ENCODE measurements at regions not wholly inside any gene's neighbourhood (a gene's known extent, or its start where the extent isn't known, plus 50 kb on each side); places are given as distances from the start of the nearest gene placed in this dataset.
"Not testable (repeated sequence)": the region's sequence is repeated elsewhere in the genome, so short reads cannot be mapped to it uniquely, and the experiment has no call there.

- no peak for DNase-seq
Observed at GRCh38 chr1:188930382-188930781, 1547.3 kb downstream of the BRINP3 start.

GRCh38 chr1:188931506-188931905 lies 1546.2 kb downstream of the BRINP3 start:
- peak in 1 of 2 experiments; percentile 16 for DNase-seq

GRCh38 chr1:188937965-188938551 lies 1539.6 kb downstream of the BRINP3 start:
- DNase-seq = peak in 1 of 2 experiments; percentile 7

- no peak for DNase-seq
Observed at GRCh38 chr1:188941986-188942385, 1535.7 kb downstream of the BRINP3 start.

- DNase-seq = no peak
Observed at GRCh38 chr1:188949701-188950100, 1528.0 kb downstream of the BRINP3 start.

- no peak for DNase-seq
Observed at GRCh38 chr1:188958461-188959115, 1519.1 kb downstream of the BRINP3 start.

GRCh38 chr1:188986745-188987417 lies 1490.8 kb downstream of the BRINP3 start:
- no peak for DNase-seq

- no peak for DNase-seq
Observed at GRCh38 chr1:188988589-188988988, 1489.1 kb downstream of the BRINP3 start.

GRCh38 chr1:188991221-188991930 lies 1486.3 kb downstream of the BRINP3 start:
- no peak for DNase-seq

- no peak for DNase-seq
Observed at GRCh38 chr1:189007824-189008223, 1469.8 kb downstream of the BRINP3 start.

- DNase-seq = no peak
Observed at GRCh38 chr1:189021577-189021976, 1456.1 kb downstream of the BRINP3 start.

- no peak for DNase-seq
Observed at GRCh38 chr1:189022015-189022414, 1455.6 kb downstream of the BRINP3 start.

- DNase-seq = no peak
Observed at GRCh38 chr1:189027512-189027911, 1450.2 kb downstream of the BRINP3 start.

- DNase-seq = no peak
Observed at GRCh38 chr1:189033169-189033568, 1444.5 kb downstream of the BRINP3 start.

- DNase-seq = no peak
Observed at GRCh38 chr1:189036628-189037027, 1441.0 kb downstream of the BRINP3 start.

GRCh38 chr1:189046127-189046526 lies 1431.5 kb downstream of the BRINP3 start:
- DNase-seq = no peak

- DNase-seq = peak; percentile 63 to 88
Observed at GRCh38 chr1:189084811-189085210, 1392.9 kb downstream of the BRINP3 start.

GRCh38 chr1:189103956-189104355 lies 1373.7 kb downstream of the BRINP3 start:
- DNase-seq = no peak

GRCh38 chr1:189117072-189117770 lies 1360.4 kb downstream of the BRINP3 start:
- no peak for DNase-seq

GRCh38 chr1:189121941-189122340 lies 1355.7 kb downstream of the BRINP3 start:
- DNase-seq = no peak

- DNase-seq = no peak
Observed at GRCh38 chr1:189125694-189126093, 1352.0 kb downstream of the BRINP3 start.

- DNase-seq = no peak
Observed at GRCh38 chr1:189131576-189131975, 1346.1 kb downstream of the BRINP3 start.

- DNase-seq = not testable (repeated sequence)
Observed at GRCh38 chr1:189139748-189140147, 1337.9 kb downstream of the BRINP3 start.

Measured in NCI-H446 (cell line).